ENCODE measurements at regions not wholly inside any gene's neighbourhood (a gene's known extent, or its start where the extent isn't known, plus 50 kb on each side); places are given as distances from the start of the nearest gene placed in this dataset.
"Not testable (repeated sequence)": the region's sequence is repeated elsewhere in the genome, so short reads cannot be mapped to it uniquely, and the experiment has no call there.

DNA sequence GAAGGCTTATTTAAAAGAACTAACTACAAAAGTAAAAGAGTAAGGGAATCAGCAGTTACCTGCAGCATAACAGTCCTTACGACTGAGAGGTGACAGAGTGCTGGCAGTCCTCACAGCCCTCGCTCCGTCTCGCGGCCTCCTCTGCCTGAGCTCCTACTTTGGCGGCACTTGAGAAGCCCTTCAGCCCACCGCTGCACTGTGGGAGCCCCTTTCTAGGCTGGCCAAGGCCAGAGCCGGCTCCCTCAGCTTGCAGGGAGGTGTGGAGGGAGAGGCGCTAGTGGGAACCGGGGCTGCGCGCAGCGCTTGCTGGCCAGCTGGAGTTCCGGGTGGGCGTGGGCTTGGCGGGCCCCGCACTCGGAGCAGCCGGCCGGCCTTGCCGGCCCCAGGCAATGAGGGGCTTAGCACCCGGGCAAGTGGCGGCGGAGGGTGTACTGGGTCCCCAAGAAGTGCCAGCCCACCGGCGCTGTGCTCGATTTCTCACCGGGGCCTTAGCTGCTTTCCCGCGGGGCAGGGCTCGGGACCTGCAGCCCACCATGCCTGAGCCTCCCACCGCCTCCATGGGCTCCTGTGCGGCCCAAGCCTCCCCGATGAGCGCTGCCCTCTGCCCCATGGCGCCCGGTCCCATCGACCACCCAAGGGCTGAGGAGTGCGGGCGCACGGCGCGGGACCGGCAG lies 285.7 kb upstream of the MAGI2 start:
- H3K9me3 Mint-ChIP-seq = peaks cover 19% of the 10 kb centered on the region
- DNase-seq; CTCF ChIA-PET; H3K36me3 Mint-ChIP-seq; H3K27me3 Mint-ChIP-seq; H3K4me3 Mint-ChIP-seq; H3K4me1 Mint-ChIP-seq (ENCODE audit: low read depth); H3K27ac Mint-ChIP-seq; POLR2A ChIA-PET; intact Hi-C loops (cut with micrococcal nuclease): not testable (repeated sequence)

- H3K4me1 Mint-ChIP-seq (ENCODE audit: low read depth) = no peaks in the 10 kb centered on the region
- no peak overlapping the region for H3K4me3 Mint-ChIP-seq
- intact Hi-C loops (cut with micrococcal nuclease) = no loop called here
- ChIA-PET POLR2A (no interaction called here), CTCF (no interaction called here)
- DNase-seq = no peak
- peaks cover 36% of the 10 kb centered on the region for H3K9me3 Mint-ChIP-seq
- no peaks in the 10 kb centered on the region for H3K36me3 Mint-ChIP-seq
- H3K27ac Mint-ChIP-seq = no peak overlapping the region
- H3K27me3 Mint-ChIP-seq = no peaks in the 10 kb centered on the region
Measured at GRCh38 chr7:79736418-79736817, 283.0 kb upstream of the MAGI2 start.

GRCh38 chr7:79735012-79735411 lies 281.5 kb upstream of the MAGI2 start:
- Mint-ChIP-seq H3K27ac (no peak overlapping the region), H3K4me1 (ENCODE audit: low read depth) (no peaks in the 10 kb centered on the region), H3K36me3 (no peaks in the 10 kb centered on the region), H3K4me3 (no peak overlapping the region), H3K9me3 (peaks cover 30% of the 10 kb centered on the region), H3K27me3 (no peaks in the 10 kb centered on the region)
- intact Hi-C loops (cut with micrococcal nuclease) = no loop called here
- ChIA-PET POLR2A (no interaction called here), CTCF (no interaction called here)
- no peak for DNase-seq

DNA sequence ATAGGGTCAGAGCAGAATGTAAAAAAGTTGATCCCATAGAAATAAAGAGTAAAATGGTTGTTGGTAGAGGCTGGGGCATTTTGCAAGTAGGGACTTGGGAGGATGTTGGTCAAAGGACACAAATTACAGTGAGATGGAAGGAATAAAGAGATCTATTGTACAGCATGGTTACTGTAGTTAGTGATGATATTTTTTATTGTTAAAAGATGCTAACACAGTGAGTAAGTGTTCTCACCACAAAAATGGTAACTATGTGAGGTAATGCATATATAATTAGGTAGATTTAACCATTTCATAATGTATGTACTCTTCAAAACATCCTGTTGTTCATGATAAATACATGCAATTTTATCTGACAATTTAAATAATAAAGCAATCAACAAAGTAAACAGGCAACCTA lies 280.7 kb upstream of the MAGI2 start:
- H3K4me1 Mint-ChIP-seq (ENCODE audit: low read depth) = no peaks in the 10 kb centered on the region
- no peak for DNase-seq
- no peak overlapping the region for H3K4me3 Mint-ChIP-seq
- no peaks in the 10 kb centered on the region for H3K36me3 Mint-ChIP-seq
- no peak overlapping the region for H3K27ac Mint-ChIP-seq
- peaks cover 28% of the 10 kb centered on the region for H3K9me3 Mint-ChIP-seq
- intact Hi-C loops (cut with micrococcal nuclease) = no loop called here
- POLR2A ChIA-PET = no interaction called here
- no peaks in the 10 kb centered on the region for H3K27me3 Mint-ChIP-seq
- CTCF ChIA-PET = no interaction called here

DNA sequence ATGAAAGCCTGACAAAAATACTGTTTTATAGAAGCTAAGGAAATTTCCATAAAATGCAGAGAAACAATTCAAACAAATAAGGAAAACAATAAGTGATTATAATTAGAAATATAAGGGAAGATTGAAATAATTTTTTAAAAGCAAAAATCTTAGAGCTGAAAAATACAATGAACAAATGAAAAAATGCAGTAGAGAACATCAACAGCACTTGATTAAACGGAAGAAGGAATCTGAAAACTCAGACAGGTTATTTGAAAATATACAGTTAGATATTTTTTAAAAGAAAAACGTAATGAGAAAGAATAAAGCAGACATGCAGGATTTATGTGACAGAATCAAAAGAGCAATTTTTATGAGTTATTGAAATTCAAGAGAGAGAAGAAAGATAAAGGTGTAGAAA lies 279.1 kb upstream of the MAGI2 start:
- no peak overlapping the region for H3K4me3 Mint-ChIP-seq
- no peaks in the 10 kb centered on the region for H3K27me3 Mint-ChIP-seq
- no peaks in the 10 kb centered on the region for H3K36me3 Mint-ChIP-seq
- peaks cover 28% of the 10 kb centered on the region for H3K9me3 Mint-ChIP-seq
- DNase-seq = no peak
- CTCF ChIA-PET = no interaction called here
- intact Hi-C loops (cut with micrococcal nuclease) = no loop called here
- POLR2A ChIA-PET = no interaction called here
- H3K27ac Mint-ChIP-seq = no peak overlapping the region
- no peaks in the 10 kb centered on the region for H3K4me1 Mint-ChIP-seq (ENCODE audit: low read depth)

DNA sequence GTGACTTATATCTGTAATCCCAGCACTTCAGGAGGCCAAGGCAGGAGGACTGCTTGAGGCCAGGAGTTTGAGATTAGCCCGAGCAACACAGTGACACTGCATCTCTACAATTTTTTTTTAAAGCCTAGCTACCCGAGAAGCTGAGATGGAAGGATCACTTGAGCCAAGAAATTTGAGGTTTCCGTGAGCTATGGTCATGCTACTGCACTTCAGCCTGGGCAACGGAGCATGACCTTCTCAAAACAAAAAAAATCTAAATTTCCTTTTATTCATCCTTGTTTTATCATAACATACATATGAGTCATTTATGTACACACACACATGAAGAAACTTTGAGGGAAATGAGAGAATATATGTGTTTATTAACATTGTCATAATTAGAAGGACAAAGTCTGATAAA lies 277.5 kb upstream of the MAGI2 start:
- intact Hi-C loops (cut with micrococcal nuclease) = loop anchor here (1.0 kb wide), 1 partner anchor 28 kb away; no protein-coding TSS in a partner anchor
- peaks cover 28% of the 10 kb centered on the region for H3K9me3 Mint-ChIP-seq
- H3K27me3 Mint-ChIP-seq = no peaks in the 10 kb centered on the region
- no peak for DNase-seq
- ChIA-PET POLR2A (no interaction called here), CTCF (no interaction called here)
- H3K4me1 Mint-ChIP-seq (ENCODE audit: low read depth) = no peaks in the 10 kb centered on the region
- H3K27ac Mint-ChIP-seq = no peak overlapping the region
- no peak overlapping the region for H3K4me3 Mint-ChIP-seq
- H3K36me3 Mint-ChIP-seq = no peaks in the 10 kb centered on the region

- Mint-ChIP-seq H3K27me3 (no peaks in the 10 kb centered on the region), H3K4me1 (ENCODE audit: low read depth) (no peaks in the 10 kb centered on the region), H3K4me3 (no peak overlapping the region), H3K36me3 (no peaks in the 10 kb centered on the region), H3K27ac (no peak overlapping the region), H3K9me3 (peaks cover 8% of the 10 kb centered on the region)
- CTCF ChIA-PET = no interaction called here
- DNase-seq = no peak
- POLR2A ChIA-PET = no interaction called here
- intact Hi-C loops (cut with micrococcal nuclease) = no loop called here
Measured at GRCh38 chr7:79723833-79724618, 270.6 kb upstream of the MAGI2 start.

GRCh38 chr7:79722217-79722616 lies 268.8 kb upstream of the MAGI2 start:
- Mint-ChIP-seq H3K4me3 (no peak overlapping the region), H3K9me3 (peaks cover 10% of the 10 kb centered on the region), H3K27me3 (no peaks in the 10 kb centered on the region), H3K27ac (no peak overlapping the region), H3K36me3 (no peaks in the 10 kb centered on the region), H3K4me1 (ENCODE audit: low read depth) (no peaks in the 10 kb centered on the region)
- POLR2A ChIA-PET = no interaction called here
- CTCF ChIA-PET = no interaction called here
- no peak for DNase-seq
- intact Hi-C loops (cut with micrococcal nuclease) = no loop called here

- no peak overlapping the region for H3K4me3 Mint-ChIP-seq
- H3K9me3 Mint-ChIP-seq = peaks cover 7% of the 10 kb centered on the region
- no peak overlapping the region for H3K27ac Mint-ChIP-seq
- H3K4me1 Mint-ChIP-seq (ENCODE audit: low read depth) = no peaks in the 10 kb centered on the region
- ChIA-PET CTCF (no interaction called here), POLR2A (no interaction called here)
- H3K36me3 Mint-ChIP-seq = no peaks in the 10 kb centered on the region
- DNase-seq = no peak
- intact Hi-C loops (cut with micrococcal nuclease) = no loop called here
- no peaks in the 10 kb centered on the region for H3K27me3 Mint-ChIP-seq
Measured at GRCh38 chr7:79719216-79719615, 265.7 kb upstream of the MAGI2 start.

- no peak overlapping the region for H3K27ac Mint-ChIP-seq
- intact Hi-C loops (cut with micrococcal nuclease) = no loop called here
- H3K4me3 Mint-ChIP-seq = no peak overlapping the region
- H3K4me1 Mint-ChIP-seq (ENCODE audit: low read depth) = no peaks in the 10 kb centered on the region
- ChIA-PET POLR2A (no interaction called here), CTCF (interaction anchor here (0.6 to 0.7 kb wide), 2 partner anchors 242 to 417 kb away, joined by 3 read pairs; no protein-coding TSS in a partner anchor)
- DNase-seq = no peak
- peaks cover 7% of the 10 kb centered on the region for H3K9me3 Mint-ChIP-seq
- no peaks in the 10 kb centered on the region for H3K27me3 Mint-ChIP-seq
- H3K36me3 Mint-ChIP-seq = no peaks in the 10 kb centered on the region
Measured at GRCh38 chr7:79716329-79716728, 262.9 kb upstream of the MAGI2 start.

DNA sequence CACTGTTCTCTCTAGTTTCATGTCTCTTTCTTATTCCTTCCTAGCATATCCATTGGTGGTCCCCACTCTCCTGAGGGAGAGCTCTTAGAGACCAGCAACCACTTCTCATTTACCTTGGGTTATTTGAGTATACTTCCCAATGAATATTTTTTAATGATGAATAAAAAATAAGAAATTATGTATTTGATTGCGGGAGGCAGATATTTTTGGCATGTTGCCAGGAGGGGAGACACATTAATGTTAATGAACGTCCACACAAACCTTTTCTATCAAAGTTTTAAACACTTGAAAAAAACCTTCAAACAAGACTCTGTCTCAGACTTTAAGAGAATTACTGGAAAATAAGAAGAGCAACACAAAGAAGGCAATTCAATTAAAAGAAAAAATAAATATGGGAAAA lies 260.6 kb upstream of the MAGI2 start:
- H3K36me3 Mint-ChIP-seq = no peaks in the 10 kb centered on the region
- H3K27ac Mint-ChIP-seq = no peak overlapping the region
- peaks cover 5% of the 10 kb centered on the region for H3K9me3 Mint-ChIP-seq
- no peaks in the 10 kb centered on the region for H3K27me3 Mint-ChIP-seq
- CTCF ChIA-PET = no interaction called here
- intact Hi-C loops (cut with micrococcal nuclease) = no loop called here
- H3K4me1 Mint-ChIP-seq (ENCODE audit: low read depth) = no peaks in the 10 kb centered on the region
- POLR2A ChIA-PET = no interaction called here
- no peak overlapping the region for H3K4me3 Mint-ChIP-seq
- no peak for DNase-seq

DNA sequence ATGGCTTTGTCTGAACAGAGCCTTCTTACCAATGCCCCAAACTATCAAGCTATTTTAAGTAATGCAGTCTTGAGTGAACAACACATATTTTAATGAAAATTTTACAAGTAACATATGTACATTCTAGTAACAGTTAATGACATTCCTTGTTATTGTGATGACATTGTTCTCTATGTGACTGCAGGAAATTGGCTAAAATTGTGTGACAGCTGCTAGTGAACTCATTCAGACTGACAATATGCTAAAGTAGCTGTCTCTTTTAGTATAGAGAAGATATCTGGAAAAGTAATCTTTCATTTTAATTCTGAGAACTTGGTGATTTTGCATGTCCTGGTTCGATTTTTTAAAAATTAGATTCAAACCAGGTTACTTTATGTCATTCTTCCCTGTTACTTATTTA lies 259.8 kb upstream of the MAGI2 start:
- intact Hi-C loops (cut with micrococcal nuclease) = no loop called here
- ChIA-PET POLR2A (no interaction called here), CTCF (no interaction called here)
- Mint-ChIP-seq H3K36me3 (no peaks in the 10 kb centered on the region), H3K9me3 (peaks cover 3% of the 10 kb centered on the region), H3K4me3 (no peak overlapping the region), H3K27me3 (no peaks in the 10 kb centered on the region), H3K27ac (no peak overlapping the region), H3K4me1 (ENCODE audit: low read depth) (no peaks in the 10 kb centered on the region)
- DNase-seq = no peak

DNA sequence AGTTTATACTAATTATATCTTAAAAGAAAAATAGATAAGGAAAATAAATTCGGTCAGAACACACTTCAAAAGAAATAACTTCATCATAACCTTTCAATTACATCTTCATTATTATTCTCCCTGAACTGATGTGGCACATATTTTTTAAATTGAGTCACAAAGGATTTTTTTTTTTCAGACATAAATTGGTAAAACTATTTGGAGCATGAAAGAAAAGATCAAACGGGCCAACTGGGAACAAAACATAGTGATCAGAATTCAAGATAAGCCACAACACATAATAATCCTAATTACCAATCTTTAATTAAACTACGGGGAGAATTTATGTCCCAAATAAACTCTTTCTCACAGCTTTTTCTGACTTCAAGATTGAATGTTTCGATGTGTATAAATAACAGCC lies 258.2 kb upstream of the MAGI2 start:
- CTCF ChIA-PET = no interaction called here
- no peak for DNase-seq
- no peaks in the 10 kb centered on the region for H3K36me3 Mint-ChIP-seq
- intact Hi-C loops (cut with micrococcal nuclease) = no loop called here
- POLR2A ChIA-PET = no interaction called here
- peaks cover 5% of the 10 kb centered on the region for H3K9me3 Mint-ChIP-seq
- no peak overlapping the region for H3K27ac Mint-ChIP-seq
- no peaks in the 10 kb centered on the region for H3K27me3 Mint-ChIP-seq
- H3K4me1 Mint-ChIP-seq (ENCODE audit: low read depth) = no peaks in the 10 kb centered on the region
- H3K4me3 Mint-ChIP-seq = no peak overlapping the region

All from activated CD4-positive, alpha-beta memory T cell treated with anti-CD3 and anti-CD28 coated beads for 36 hours (primary cell).